A549 (cell line): ENCODE measurements at regions not wholly inside any gene's neighbourhood (a gene's known extent, or its start where the extent isn't known, plus 50 kb on each side); places are given as distances from the start of the nearest gene placed in this dataset.

Experiments used
- ATAC-seq, 2 experiments: fragments of 200-7000 bp in 1 of 2; fragments of >200 bp in 1 of 2; cut with Nextera tagmentation in 1 of 2; cut with Tn5 transposase in 1 of 2; 3 replicates each; pipeline versions ENCODE4 v1.8.0 to v1.9.1; 2018 to 2020; ENCODE audit warnings: mild to moderate bottlenecking in 1 of 2, moderate library complexity in 1 of 2
- CTCF ChIA-PET: fragments of 300-600 bp; sonication (Branson Sonifier 250); formaldehyde crosslinking; extraction: SDS; loops from one replicate; lab custom pipeline; 2021; ENCODE audit warnings: antibody characterized with exemption, inconsistent platforms; lab: Yijun Ruan, JAX
- POLR2A ChIA-PET: fragments of 350-600 bp; formaldehyde crosslinking; extraction: SDS; loops from one replicate; lab custom pipeline; 2021; ENCODE audit warnings: antibody characterized with exemption, inconsistent platforms; lab: Yijun Ruan, JAX
- DNase-seq, 2 experiments: peaks; one replicate each; pipeline versions ENCODE4 v3.0.0 to v3.0.0-alpha.2; 2011 to 2016; ENCODE audit warnings: low read depth in 1 of 2, low spot score in 1 of 2
- FAIRE-seq: peaks from 2 replicates; lab custom pipeline; 2011; peaks lifted over from hg19 to GRCh38; lab: Jason Lieb, UNC
- H3K27ac ChIP-seq, 2 experiments: fragments of >200 bp; sonication (Bioruptor Twin); formaldehyde crosslinking; 3 replicates each; pipeline ENCODE4 v1.5.1; 2016 to 2017
- H3K4me1 ChIP-seq: fragments of >200 bp; sonication (Bioruptor Twin); formaldehyde crosslinking; 3 replicates; pipeline ENCODE4 v1.6.1; 2016
- H3K4me2 ChIP-seq: fragments of >200 bp; sonication (Bioruptor Twin); formaldehyde crosslinking; 3 replicates; pipeline ENCODE4 v1.6.1; 2016
- H3K4me3 ChIP-seq: fragments of >200 bp; sonication (Bioruptor Twin); formaldehyde crosslinking; 3 replicates; pipeline ENCODE4 v1.5.1; 2016
- H3K9me3 ChIP-seq: fragments of >200 bp; sonication (Bioruptor Twin); formaldehyde crosslinking; 3 replicates; pipeline ENCODE4 v1.6.1; 2016
- CHD4 ChIP-seq: fragments of 200-600 bp; sonication (generic); IDR thresholded peaks from 2 replicates; pipeline ENCODE4 v1.6.1; 2016; ENCODE audit warnings: antibody characterized with exemption, mild to moderate bottlenecking, borderline replicate concordance
- EP300 ChIP-seq, 2 experiments: fragments of >200 bp; sonication (Bioruptor Twin); formaldehyde crosslinking; IDR thresholded peaks; 2 replicates in 1 of 2; 3 replicates in 1 of 2; pipeline ENCODE4 v1.6.1; 2016 to 2017
- FOXS1 ChIP-seq: fragments of 250-450 bp; sonication (Bioruptor Pico); IDR thresholded peaks from 2 replicates; pipeline ENCODE4 v1.5.0; 2020; ENCODE audit warnings: mild to moderate bottlenecking, moderate library complexity
- GATA3 ChIP-seq: IDR thresholded peaks from 2 replicates; pipeline ENCODE4 v1.6.1; 2012; ENCODE audit warnings: borderline replicate concordance
- HDAC2 ChIP-seq: fragments of 200-600 bp; sonication (generic); IDR thresholded peaks from 2 replicates; pipeline ENCODE4 v1.6.1; 2016
- HEYL ChIP-seq: fragments of 250-450 bp; sonication (Bioruptor Pico); IDR thresholded peaks from 2 replicates; pipeline ENCODE4 v1.8.0; 2021; ENCODE audit warnings: mild to moderate bottlenecking, moderate library complexity
- HOXB13 ChIP-seq: fragments of 250-450 bp; sonication (Bioruptor Pico); IDR thresholded peaks from 2 replicates; pipeline ENCODE4 v1.5.0; 2020; ENCODE audit warnings: low read depth, mild to moderate bottlenecking, moderate library complexity
- HOXB5 ChIP-seq: fragments of 250-450 bp; sonication (Bioruptor Pico); IDR thresholded peaks from 2 replicates; pipeline ENCODE4 v1.5.0; 2020; ENCODE audit warnings: mild to moderate bottlenecking, moderate library complexity
- KDM5A ChIP-seq: fragments of 200-600 bp; sonication (generic); IDR thresholded peaks from 2 replicates; pipeline ENCODE4 v1.6.1; 2016; ENCODE audit warnings: antibody characterized with exemption, mild to moderate bottlenecking
- MAFK ChIP-seq: fragments of 450-650 bp; IDR thresholded peaks from 2 replicates; pipeline ENCODE4 v1.6.1; 2014; ENCODE audit not compliant: partially characterized antibody
- MAZ ChIP-seq: fragments of 150-350 bp; IDR thresholded peaks from 2 replicates; pipeline ENCODE4 v1.6.1; 2014; ENCODE audit warnings: antibody characterized with exemption, low read depth, low read length, borderline replicate concordance
- MYC ChIP-seq: IDR thresholded peaks from 2 replicates; pipeline ENCODE4 v1.6.1; 2012; ENCODE audit warnings: mild to moderate bottlenecking, inconsistent platforms, low read length, improper control_type of control experiment, borderline replicate concordance
- NR3C1 ChIP-seq: fragments of >200 bp; sonication (Bioruptor Twin); formaldehyde crosslinking; IDR thresholded peaks from 3 replicates; pipeline ENCODE4 v1.6.1; 2017
- POLR2A ChIP-seq: IDR thresholded peaks from 2 replicates; pipeline ENCODE4 v1.6.1; 2012; ENCODE audit warnings: mild to moderate bottlenecking, low read length
- POLR2AphosphoS2 ChIP-seq: conservative IDR thresholded peaks from 2 replicates; pipeline ENCODE4 v1.6.1; 2012; ENCODE audit warnings: low read length, improper control_type of control experiment, inconsistent platforms
- RAD21 ChIP-seq, 2 experiments: fragments of >200 bp in 1 of 2; sonication (Bioruptor Twin) in 1 of 2; formaldehyde crosslinking in 1 of 2; IDR thresholded peaks in 1 of 2; conservative IDR thresholded peaks in 1 of 2; 2 replicates in 1 of 2; 3 replicates in 1 of 2; pipeline ENCODE4 v1.6.1; 2012 to 2018; ENCODE audit warnings: inconsistent platforms in 1 of 2
- RNF2 ChIP-seq: fragments of 200-600 bp; sonication (generic); IDR thresholded peaks from 2 replicates; pipeline ENCODE4 v1.6.1; 2016; ENCODE audit warnings: low read depth, mild to moderate bottlenecking, antibody characterized with exemption, moderate library complexity, borderline replicate concordance
- SMC3 ChIP-seq: fragments of >200 bp; sonication (Bioruptor Twin); formaldehyde crosslinking; IDR thresholded peaks from 3 replicates; pipeline ENCODE4 v1.6.1; 2018; ENCODE audit warnings: inconsistent platforms
- SREBF2 ChIP-seq: fragments of 450-650 bp; IDR thresholded peaks from 2 replicates; pipeline ENCODE4 v1.6.1; 2014; ENCODE audit warnings: mild to moderate bottlenecking, moderate library complexity
- TFCP2L1 ChIP-seq: fragments of 250-450 bp; sonication (Bioruptor Pico); IDR thresholded peaks from 2 replicates; pipeline ENCODE4 v1.5.0; 2021; ENCODE audit warnings: mild to moderate bottlenecking
- TP53 ChIP-seq: fragments of 250-450 bp; sonication (Bioruptor Pico); IDR thresholded peaks from 2 replicates; pipeline ENCODE4 v1.5.0; 2021; ENCODE audit warnings: mild to moderate bottlenecking, moderate library complexity
- ZFP36 ChIP-seq: fragments of 450-650 bp; IDR thresholded peaks from 2 replicates; pipeline ENCODE4 v1.6.1; 2014; ENCODE audit warnings: borderline replicate concordance; ENCODE audit not compliant: partially characterized antibody
- ZNF302 ChIP-seq: fragments of 250-450 bp; sonication (Bioruptor Pico); IDR thresholded peaks from 2 replicates; pipeline ENCODE4 v1.9.0; 2021; ENCODE audit warnings: inconsistent platforms, mild to moderate bottlenecking, moderate library complexity
- ZSCAN20 ChIP-seq: fragments of 250-450 bp; sonication (Bioruptor Pico); IDR thresholded peaks from 2 replicates; pipeline ENCODE4 v1.8.0; 2022; ENCODE audit warnings: mild to moderate bottlenecking, moderate library complexity
- WGBS: methylation state at CpG from one replicate; pipeline ENCODE4 v1.1.6; 2017; ENCODE audit errors: missing lambda C conversion rate; 5-methylcytosine and 5-hydroxymethylcytosine counted together
- TF ChIP-seq, protein P1 (sequence below): fragments of 150-350 bp; IDR thresholded peaks from 2 replicates; pipeline ENCODE4 v1.6.1; 2014; ENCODE audit warnings: low read depth, mild to moderate bottlenecking, low read length
- TF ChIP-seq, protein P2 (sequence below): fragments of 250-450 bp; sonication (Bioruptor Pico); IDR thresholded peaks from 2 replicates; pipeline ENCODE4 v1.5.0; 2021; ENCODE audit warnings: mild to moderate bottlenecking, moderate library complexity, borderline replicate concordance
- TF ChIP-seq, protein P3 (sequence below): fragments of >200 bp; sonication (Bioruptor Twin); formaldehyde crosslinking; IDR thresholded peaks from 3 replicates; pipeline ENCODE4 v1.5.1; 2016
- TF ChIP-seq, protein P4 (sequence below): fragments of 250-450 bp; sonication (Bioruptor Pico); IDR thresholded peaks from 2 replicates; pipeline ENCODE4 v1.5.0; 2020; ENCODE audit warnings: low read depth, mild to moderate bottlenecking, moderate library complexity
- TF ChIP-seq, protein P5 (sequence below): IDR thresholded peaks from 2 replicates; pipeline ENCODE4 v1.6.1; 2012; ENCODE audit warnings: low read depth, borderline replicate concordance
- TF ChIP-seq, protein P6 (sequence below): fragments of >200 bp; sonication (Bioruptor Twin); formaldehyde crosslinking; IDR thresholded peaks from 3 replicates; pipeline ENCODE4 v1.6.1; 2016

DNA sequence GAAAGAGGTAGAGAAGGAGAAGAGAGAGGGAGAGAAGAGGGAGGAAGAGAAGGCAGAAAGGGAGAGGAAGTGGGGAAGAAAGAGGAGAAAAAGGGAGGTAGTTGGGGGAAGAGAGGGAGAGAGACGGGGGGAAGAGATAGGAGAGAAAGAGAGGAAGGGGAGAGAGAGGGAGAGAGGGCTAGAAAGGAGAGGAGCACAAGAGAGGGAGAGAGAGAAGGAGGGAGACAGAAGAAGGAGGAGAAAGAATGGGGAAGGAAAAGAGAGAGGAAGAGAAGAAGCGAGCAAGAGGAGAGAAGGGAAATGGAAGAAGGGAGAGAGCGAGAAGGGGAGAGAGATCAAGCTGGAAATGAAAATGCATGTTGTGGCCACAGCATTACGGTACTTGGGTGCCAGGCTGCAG is 1368.4 kb upstream of the TMEM132C start:
- no peak overlapping the region for H3K4me2 ChIP-seq
- H3K27ac ChIP-seq = no peak overlapping the region
- no peaks in the 10 kb centered on the region for H3K9me3 ChIP-seq
- CTCF ChIA-PET = interaction anchor here (0.7 kb wide), 1 partner anchor 404 kb away, joined by 3 read pairs; no protein-coding TSS in a partner anchor
- no peaks in the 10 kb centered on the region for H3K4me1 ChIP-seq
- no peak for FAIRE-seq
- DNase-seq = no peak
- no peak for ATAC-seq
- no peak overlapping the region for H3K4me3 ChIP-seq
- POLR2A ChIA-PET = no interaction called here
- no peak for TF ChIP-seq HOXB5 (CRISPR knock-in tag)
- TF ChIP-seq RAD21 (conservative IDR thresholded peaks at IDR 0.05 in 1 of 2, IDR thresholded peaks at IDR 0.05 in 1 of 2) = no peak
- TF ChIP-seq, protein P1, sequence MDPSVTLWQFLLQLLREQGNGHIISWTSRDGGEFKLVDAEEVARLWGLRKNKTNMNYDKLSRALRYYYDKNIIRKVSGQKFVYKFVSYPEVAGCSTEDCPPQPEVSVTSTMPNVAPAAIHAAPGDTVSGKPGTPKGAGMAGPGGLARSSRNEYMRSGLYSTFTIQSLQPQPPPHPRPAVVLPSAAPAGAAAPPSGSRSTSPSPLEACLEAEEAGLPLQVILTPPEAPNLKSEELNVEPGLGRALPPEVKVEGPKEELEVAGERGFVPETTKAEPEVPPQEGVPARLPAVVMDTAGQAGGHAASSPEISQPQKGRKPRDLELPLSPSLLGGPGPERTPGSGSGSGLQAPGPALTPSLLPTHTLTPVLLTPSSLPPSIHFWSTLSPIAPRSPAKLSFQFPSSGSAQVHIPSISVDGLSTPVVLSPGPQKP = no peak
- TF ChIP-seq, protein P2, sequence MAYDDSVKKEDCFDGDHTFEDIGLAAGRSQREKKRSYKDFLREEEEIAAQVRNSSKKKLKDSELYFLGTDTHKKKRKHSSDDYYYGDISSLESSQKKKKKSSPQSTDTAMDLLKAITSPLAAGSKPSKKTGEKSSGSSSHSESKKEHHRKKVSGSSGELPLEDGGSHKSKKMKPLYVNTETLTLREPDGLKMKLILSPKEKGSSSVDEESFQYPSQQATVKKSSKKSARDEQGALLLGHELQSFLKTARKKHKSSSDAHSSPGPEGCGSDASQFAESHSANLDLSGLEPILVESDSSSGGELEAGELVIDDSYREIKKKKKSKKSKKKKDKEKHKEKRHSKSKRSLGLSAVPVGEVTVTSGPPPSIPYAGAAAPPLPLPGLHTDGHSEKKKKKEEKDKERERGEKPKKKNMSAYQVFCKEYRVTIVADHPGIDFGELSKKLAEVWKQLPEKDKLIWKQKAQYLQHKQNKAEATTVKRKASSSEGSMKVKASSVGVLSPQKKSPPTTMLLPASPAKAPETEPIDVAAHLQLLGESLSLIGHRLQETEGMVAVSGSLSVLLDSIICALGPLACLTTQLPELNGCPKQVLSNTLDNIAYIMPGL = no peak
- no peak for TF ChIP-seq EP300 (IDR thresholded peaks at IDR 0.05)
- TF ChIP-seq, protein P3, sequence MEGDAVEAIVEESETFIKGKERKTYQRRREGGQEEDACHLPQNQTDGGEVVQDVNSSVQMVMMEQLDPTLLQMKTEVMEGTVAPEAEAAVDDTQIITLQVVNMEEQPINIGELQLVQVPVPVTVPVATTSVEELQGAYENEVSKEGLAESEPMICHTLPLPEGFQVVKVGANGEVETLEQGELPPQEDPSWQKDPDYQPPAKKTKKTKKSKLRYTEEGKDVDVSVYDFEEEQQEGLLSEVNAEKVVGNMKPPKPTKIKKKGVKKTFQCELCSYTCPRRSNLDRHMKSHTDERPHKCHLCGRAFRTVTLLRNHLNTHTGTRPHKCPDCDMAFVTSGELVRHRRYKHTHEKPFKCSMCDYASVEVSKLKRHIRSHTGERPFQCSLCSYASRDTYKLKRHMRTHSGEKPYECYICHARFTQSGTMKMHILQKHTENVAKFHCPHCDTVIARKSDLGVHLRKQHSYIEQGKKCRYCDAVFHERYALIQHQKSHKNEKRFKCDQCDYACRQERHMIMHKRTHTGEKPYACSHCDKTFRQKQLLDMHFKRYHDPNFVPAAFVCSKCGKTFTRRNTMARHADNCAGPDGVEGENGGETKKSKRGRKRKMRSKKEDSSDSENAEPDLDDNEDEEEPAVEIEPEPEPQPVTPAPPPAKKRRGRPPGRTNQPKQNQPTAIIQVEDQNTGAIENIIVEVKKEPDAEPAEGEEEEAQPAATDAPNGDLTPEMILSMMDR = no peak
- TF ChIP-seq KDM5A = no peak
- TF ChIP-seq HDAC2 = no peak
- no peak for TF ChIP-seq POLR2AphosphoS2
- TF ChIP-seq CHD4 = no peak
- TF ChIP-seq, protein P4, sequence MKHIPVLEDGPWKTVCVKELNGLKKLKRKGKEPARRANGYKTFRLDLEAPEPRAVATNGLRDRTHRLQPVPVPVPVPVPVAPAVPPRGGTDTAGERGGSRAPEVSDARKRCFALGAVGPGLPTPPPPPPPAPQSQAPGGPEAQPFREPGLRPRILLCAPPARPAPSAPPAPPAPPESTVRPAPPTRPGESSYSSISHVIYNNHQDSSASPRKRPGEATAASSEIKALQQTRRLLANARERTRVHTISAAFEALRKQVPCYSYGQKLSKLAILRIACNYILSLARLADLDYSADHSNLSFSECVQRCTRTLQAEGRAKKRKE (CRISPR knock-in tag) = no peak
- no peak for TF ChIP-seq MAFK
- WGBS = 16% methylated on average over 4 of the region's 4 CpGs

DNA sequence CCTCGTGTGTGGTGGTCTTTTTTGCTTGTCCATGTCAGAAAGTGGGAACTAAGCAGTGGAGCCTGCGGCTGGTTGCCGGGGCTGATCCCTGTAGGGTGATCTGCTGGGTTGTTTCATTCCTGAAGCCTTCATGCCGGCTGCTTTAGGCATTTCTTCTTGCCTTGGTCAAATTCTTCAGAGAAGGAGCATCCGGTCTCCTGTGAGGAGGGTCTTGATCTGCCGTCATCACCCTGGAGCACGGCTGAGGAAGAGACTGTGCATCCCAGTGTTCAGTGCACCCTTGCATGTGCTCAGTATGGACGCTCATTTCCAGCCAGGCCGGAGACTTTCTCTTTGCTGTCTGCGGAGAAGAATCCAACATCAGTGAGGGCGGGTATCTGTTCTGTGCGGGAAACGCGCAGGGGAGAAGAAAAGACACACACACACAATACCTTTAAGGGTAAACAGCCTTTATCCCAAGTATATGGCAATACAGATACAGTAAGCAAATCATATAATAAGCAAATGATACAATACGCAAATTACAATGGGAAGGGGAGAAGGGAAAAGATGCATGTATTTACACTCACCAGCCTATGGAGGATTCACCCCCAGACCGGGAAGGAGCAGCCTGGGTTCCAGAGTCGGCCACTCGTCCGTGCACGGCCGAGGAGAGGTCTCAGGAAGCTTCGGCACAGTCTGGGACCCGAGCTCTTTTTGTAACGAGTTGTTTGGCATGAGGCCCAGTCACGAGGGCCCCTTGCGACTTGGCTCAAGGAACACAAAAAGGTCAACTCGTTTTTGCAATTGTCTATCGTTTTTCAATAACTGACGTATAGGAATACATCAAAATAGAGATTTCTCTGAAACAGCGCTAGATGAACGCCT is 1366.8 kb upstream of the TMEM132C start:
- WGBS = 29% methylated on average over 31 of the region's 31 CpGs
- Histone ChIP-seq H3K4me2 (no peak overlapping the region), H3K4me3 (no peak overlapping the region), H3K4me1 (no peaks in the 10 kb centered on the region), H3K27ac (no peak overlapping the region)
- CTCF ChIA-PET = no interaction called here
- POLR2A ChIA-PET = no interaction called here
- FAIRE-seq = no peak
- ATAC-seq = no peak
- TF ChIP-seq HOXB13 (CRISPR knock-in tag) (no peak), FOXS1 (CRISPR knock-in tag) (no peak), CHD4 (no peak), POLR2A (no peak), ZFP36 (no peak), MAZ (no peak), NR3C1 (no peak), RNF2 (no peak), HEYL (no peak), SREBF2 (no peak), MYC (no peak), ZNF302 (no peak), ZSCAN20 (CRISPR knock-in tag) (no peak), TFCP2L1 (CRISPR knock-in tag) (no peak), GATA3 (no peak), SMC3 (no peak), TP53 (CRISPR knock-in tag) (no peak)
- TF ChIP-seq, protein P5, sequence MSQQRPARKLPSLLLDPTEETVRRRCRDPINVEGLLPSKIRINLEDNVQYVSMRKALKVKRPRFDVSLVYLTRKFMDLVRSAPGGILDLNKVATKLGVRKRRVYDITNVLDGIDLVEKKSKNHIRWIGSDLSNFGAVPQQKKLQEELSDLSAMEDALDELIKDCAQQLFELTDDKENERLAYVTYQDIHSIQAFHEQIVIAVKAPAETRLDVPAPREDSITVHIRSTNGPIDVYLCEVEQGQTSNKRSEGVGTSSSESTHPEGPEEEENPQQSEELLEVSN = no peak
- TF ChIP-seq, protein P6, sequence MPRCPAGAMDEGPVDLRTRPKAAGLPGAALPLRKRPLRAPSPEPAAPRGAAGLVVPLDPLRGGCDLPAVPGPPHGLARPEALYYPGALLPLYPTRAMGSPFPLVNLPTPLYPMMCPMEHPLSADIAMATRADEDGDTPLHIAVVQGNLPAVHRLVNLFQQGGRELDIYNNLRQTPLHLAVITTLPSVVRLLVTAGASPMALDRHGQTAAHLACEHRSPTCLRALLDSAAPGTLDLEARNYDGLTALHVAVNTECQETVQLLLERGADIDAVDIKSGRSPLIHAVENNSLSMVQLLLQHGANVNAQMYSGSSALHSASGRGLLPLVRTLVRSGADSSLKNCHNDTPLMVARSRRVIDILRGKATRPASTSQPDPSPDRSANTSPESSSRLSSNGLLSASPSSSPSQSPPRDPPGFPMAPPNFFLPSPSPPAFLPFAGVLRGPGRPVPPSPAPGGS = no peak
- TF ChIP-seq, all 56 proteins: peak for 0
- H3K9me3 ChIP-seq = no peaks in the 10 kb centered on the region
- DNase-seq = no peak
